ENCODE measurements at regions not wholly inside any gene's neighbourhood (a gene's known extent, or its start where the extent isn't known, plus 50 kb on each side); places are given as distances from the start of the nearest gene placed in this dataset.

GRCh38 chr13:62040078-62040477 lies 624.4 kb upstream of the PCDH20 start:
- TF ChIP-seq CTCF (conservative IDR thresholded peaks at IDR 0.05; ENCODE audit: low read depth, low read length) (no peak), RFX5 (IDR thresholded peaks at IDR 0.05; ENCODE audit: low read depth, low read length) (no peak), RAD21 (IDR thresholded peaks at IDR 0.05; ENCODE audit: low read length) (no peak), MAFK (IDR thresholded peaks at IDR 0.05; ENCODE audit: low read depth, low read length) (peak; percentile 79), RCOR1 (IDR thresholded peaks at IDR 0.05; ENCODE audit: insufficient replicate concordance, low read length) (no peak), POLR2A (IDR thresholded peaks at IDR 0.05; ENCODE audit: low read depth, low read length) (no peak), CEBPB (IDR thresholded peaks at IDR 0.05; ENCODE audit: low read depth, low read length) (no peak), CHD1 (IDR thresholded peaks at IDR 0.05; ENCODE audit: low read depth, low read length) (no peak), MAZ (IDR thresholded peaks at IDR 0.05; ENCODE audit: borderline replicate concordance, low read depth, low read length) (no peak), NFE2L2 (IDR thresholded peaks at IDR 0.05; ENCODE audit: low read depth, low read length) (no peak), USF2 (IDR thresholded peaks at IDR 0.05; ENCODE audit: low read depth, low read length) (no peak), ELK1 (IDR thresholded peaks at IDR 0.05; ENCODE audit: borderline replicate concordance, low read depth, low read length) (no peak), SMC3 (IDR thresholded peaks at IDR 0.05; ENCODE audit: low read depth, low read length) (no peak), BHLHE40 (IDR thresholded peaks at IDR 0.05; ENCODE audit: low read depth, low read length) (no peak)
